Liver (tissue), 8 donors: ENCODE measurements at regions not wholly inside any gene's neighbourhood (a gene's known extent, or its start where the extent isn't known, plus 50 kb on each side); places are given as distances from the start of the nearest gene placed in this dataset.

Source experiments
- DNase-seq: peaks from one replicate; pipeline ENCODE4 v3.0.0-alpha.2; 2017; ENCODE audit warnings: low spot score
- H3K27ac ChIP-seq, 2 donors: one replicate each; pipeline ENCODE4 v1.7.0; 2013; ENCODE audit warnings: inconsistent platforms in 2 of 2, low read length in 2 of 2, control low read depth in 1 of 2, low read depth in 1 of 2, mild to moderate bottlenecking in 1 of 2
- H3K27me3 ChIP-seq, 4 donors: one replicate each; pipeline versions ENCODE4 v1.6.1 to v1.7.0; 2013; ENCODE audit warnings: low read length in 3 of 4, inconsistent platforms in 1 of 4, mild to moderate bottlenecking in 1 of 4, moderate library complexity in 1 of 4; ENCODE audit not compliant: control insufficient read depth in 4 of 4, insufficient read depth in 4 of 4
- H3K36me3 ChIP-seq, 4 donors: one replicate each; pipeline versions ENCODE4 v1.6.1 to v1.7.0; 2013; ENCODE audit warnings: low read length in 3 of 4, mild to moderate bottlenecking in 3 of 4, low read depth in 1 of 4, moderate library complexity in 1 of 4; ENCODE audit not compliant: control insufficient read depth in 4 of 4, insufficient read depth in 3 of 4
- H3K4me1 ChIP-seq, 4 donors: one replicate each; pipeline versions ENCODE4 v1.6.1 to v1.7.0; 2013; ENCODE audit warnings: low read length in 3 of 4, mild to moderate bottlenecking in 3 of 4, moderate library complexity in 1 of 4; ENCODE audit not compliant: control insufficient read depth in 4 of 4, insufficient read depth in 4 of 4
- H3K4me3 ChIP-seq, 3 donors: one replicate each; pipeline versions ENCODE4 v1.6.1 to v1.7.0; 2013; ENCODE audit warnings: low read length in 3 of 3, control low read depth in 1 of 3, low read depth in 1 of 3, mild to moderate bottlenecking in 1 of 3
- H3K9ac ChIP-seq, 2 donors: one replicate each; pipeline ENCODE4 v1.7.0; 2013; ENCODE audit warnings: low read length in 2 of 2, mild to moderate bottlenecking in 2 of 2, moderate library complexity in 2 of 2, control low read depth in 1 of 2, low read depth in 1 of 2
- H3K9me3 ChIP-seq, 4 donors: one replicate each; pipeline versions ENCODE4 v1.6.1 to v1.7.0; 2013; ENCODE audit warnings: low read length in 3 of 4; ENCODE audit not compliant: control insufficient read depth in 4 of 4
- CTCF ChIP-seq: fragments of 150-350 bp; IDR thresholded peaks from 2 replicates; pipeline ENCODE4 v1.5.1; 2017; ENCODE audit warnings: improper control_type of control experiment, low read depth, low read length; ENCODE audit not compliant: missing input control
- EGR1 ChIP-seq, 2 donors: IDR thresholded peaks; 2 replicates each; pipeline ENCODE4 v1.6.1; 2016 to 2018; ENCODE audit warnings: antibody characterized with exemption in 2 of 2, low read depth in 2 of 2
- FOXA1 ChIP-seq: IDR thresholded peaks from 2 replicates; pipeline ENCODE4 v1.6.1; 2016; ENCODE audit warnings: antibody characterized with exemption
- FOXA2 ChIP-seq: IDR thresholded peaks from 2 replicates; pipeline ENCODE4 v1.6.1; 2016; ENCODE audit warnings: antibody characterized with exemption
- GABPA ChIP-seq, 2 donors: IDR thresholded peaks in 1 of 2; conservative IDR thresholded peaks in 1 of 2; 2 replicates each; pipeline ENCODE4 v1.6.1; 2016; ENCODE audit warnings: antibody characterized with exemption in 2 of 2, mild to moderate bottlenecking in 1 of 2, moderate library complexity in 1 of 2
- HNF4A ChIP-seq, 2 donors: conservative IDR thresholded peaks; 2 replicates each; pipeline ENCODE4 v1.6.1; 2016; ENCODE audit warnings: antibody characterized with exemption in 2 of 2, mild to moderate bottlenecking in 2 of 2
- JUND ChIP-seq, 2 donors: IDR thresholded peaks; 2 replicates each; pipeline ENCODE4 v1.6.1; 2016; ENCODE audit warnings: antibody characterized with exemption in 2 of 2
- MAX ChIP-seq: IDR thresholded peaks from 2 replicates; pipeline ENCODE4 v1.6.1; 2016; ENCODE audit warnings: antibody characterized with exemption
- NR2F2 ChIP-seq: IDR thresholded peaks from 2 replicates; pipeline ENCODE4 v1.6.1; 2016; ENCODE audit warnings: antibody characterized with exemption
- RAD21 ChIP-seq, 2 donors: IDR thresholded peaks; 2 replicates each; pipeline ENCODE4 v1.6.1; 2016; ENCODE audit warnings: antibody characterized with exemption in 2 of 2, mild to moderate bottlenecking in 2 of 2
- RXRA ChIP-seq, 2 donors: IDR thresholded peaks; 2 replicates each; pipeline ENCODE4 v1.6.1; 2017 to 2018; ENCODE audit warnings: antibody characterized with exemption in 2 of 2, mild to moderate bottlenecking in 1 of 2
- SP1 ChIP-seq: IDR thresholded peaks from 2 replicates; pipeline ENCODE4 v1.6.1; 2018; ENCODE audit warnings: antibody characterized with exemption, mild to moderate bottlenecking
- YY1 ChIP-seq: IDR thresholded peaks from 2 replicates; pipeline ENCODE4 v1.6.1; 2016; ENCODE audit warnings: antibody characterized with exemption, mild to moderate bottlenecking
- ZBTB33 ChIP-seq: IDR thresholded peaks from 2 replicates; pipeline ENCODE4 v1.6.1; 2016; ENCODE audit warnings: antibody characterized with exemption
- WGBS: extraction: QIAGEN DNeasy Blood & Tissue Kit; methylation state at CpG from one replicate; pipeline ENCODE4 v1.1.7; 2013; 5-methylcytosine and 5-hydroxymethylcytosine counted together
- TF ChIP-seq, protein P1 (sequence below): IDR thresholded peaks from 2 replicates; pipeline ENCODE4 v1.6.1; 2016; ENCODE audit warnings: antibody characterized with exemption
- donor health status: healthy.
- donor health status: healthy.
- donor health status: healthy.
- donor health status: healthy.
- donor health status: healthy.

- Histone ChIP-seq H3K27ac (no peak overlapping the region), H3K27me3 (no peaks in the 10 kb centered on the region), H3K36me3 (no peaks in the 10 kb centered on the region), H3K4me1 (no peaks in the 10 kb centered on the region), H3K4me3 (no peak overlapping the region), H3K9ac (no peak overlapping the region), H3K9me3 (no peaks in the 10 kb centered on the region)
- no peak for DNase-seq
- TF ChIP-seq RXRA (IDR thresholded peaks at IDR 0.05) (no peak), JUND (IDR thresholded peaks at IDR 0.05) (no peak), EGR1 (IDR thresholded peaks at IDR 0.05; ENCODE audit: low read depth in 2 of 2) (no peak), HNF4A (conservative IDR thresholded peaks at IDR 0.05) (no peak), GABPA (IDR thresholded peaks at IDR 0.05 in 1 of 2, conservative IDR thresholded peaks at IDR 0.05 in 1 of 2) (no peak), NR2F2 (no peak), FOXA2 (no peak), FOXA1 (no peak), YY1 (no peak)
- TF ChIP-seq, protein P1, sequence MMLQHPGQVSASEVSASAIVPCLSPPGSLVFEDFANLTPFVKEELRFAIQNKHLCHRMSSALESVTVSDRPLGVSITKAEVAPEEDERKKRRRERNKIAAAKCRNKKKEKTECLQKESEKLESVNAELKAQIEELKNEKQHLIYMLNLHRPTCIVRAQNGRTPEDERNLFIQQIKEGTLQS = no peak
- 54% methylated on average over 2 of the region's 2 CpGs for WGBS
These were observed 295.0 kb downstream of the RAP2B start for GRCh38 chr3:153456833-153457545.

GRCh38 chr3:153458881-153459280 is 296.9 kb downstream of the RAP2B start:
- Histone ChIP-seq H3K9me3 (no peaks in the 10 kb centered on the region), H3K27ac (no peak overlapping the region), H3K9ac (no peak overlapping the region), H3K4me3 (no peak overlapping the region), H3K4me1 (no peaks in the 10 kb centered on the region), H3K27me3 (no peaks in the 10 kb centered on the region), H3K36me3 (no peaks in the 10 kb centered on the region)
- no peak for TF ChIP-seq SP1
- TF ChIP-seq RAD21 (IDR thresholded peaks at IDR 0.05) = no peak
- no peak for TF ChIP-seq ZBTB33
- no peak for TF ChIP-seq NR2F2
- no peak for TF ChIP-seq FOXA1
- no peak for TF ChIP-seq HNF4A (conservative IDR thresholded peaks at IDR 0.05)
- TF ChIP-seq JUND (IDR thresholded peaks at IDR 0.05) = no peak
- no peak for TF ChIP-seq EGR1 (IDR thresholded peaks at IDR 0.05; ENCODE audit: low read depth in 2 of 2)
- TF ChIP-seq MAX = no peak
- no peak for TF ChIP-seq YY1
- no peak for TF ChIP-seq GABPA (IDR thresholded peaks at IDR 0.05 in 1 of 2, conservative IDR thresholded peaks at IDR 0.05 in 1 of 2)
- TF ChIP-seq CTCF = no peak
- WGBS = 55% methylated on average over 3 of the region's 3 CpGs
- DNase-seq = no peak
